HepG2 (cell line): ENCODE measurements at regions not wholly inside any gene's neighbourhood (a gene's known extent, or its start where the extent isn't known, plus 50 kb on each side); places are given as distances from the start of the nearest gene placed in this dataset.
A peak's percentile ranks its signal among the peaks of the same experiment; 100 is the strongest.

Source experiments
- ELF3 ChIP-seq: IDR thresholded peaks from 2 replicates; pipeline ENCODE4 v1.6.1; 2016; ENCODE audit warnings: missing genetic modification reagents, missing compliant biosample characterization
- ETS1 ChIP-seq: sonication (generic); formaldehyde crosslinking; IDR thresholded peaks from 2 replicates; pipeline ENCODE4 v1.4.0; 2020; ENCODE audit warnings: missing genetic modification reagents
- FLYWCH1 ChIP-seq: sonication (generic); formaldehyde crosslinking; IDR thresholded peaks from 2 replicates; pipeline ENCODE4 v1.8.1; 2023; ENCODE audit warnings: mild to moderate bottlenecking, missing genetic modification reagents
- GPBP1L1 ChIP-seq: sonication (generic); formaldehyde crosslinking; IDR thresholded peaks from 2 replicates; pipeline ENCODE4 v1.5.0; 2020; ENCODE audit warnings: mild to moderate bottlenecking, missing genetic modification reagents
- HMGA1 ChIP-seq: sonication (generic); formaldehyde crosslinking; conservative IDR thresholded peaks from 2 replicates; pipeline ENCODE4 v1.4.0; 2020; ENCODE audit warnings: missing genetic modification reagents
- KLF13 ChIP-seq: sonication (generic); formaldehyde crosslinking; IDR thresholded peaks from 2 replicates; pipeline ENCODE4 v1.4.0; 2020; ENCODE audit warnings: mild to moderate bottlenecking, missing genetic modification reagents
- MTF2 ChIP-seq: sonication (generic); formaldehyde crosslinking; IDR thresholded peaks from 2 replicates; pipeline ENCODE4 v1.5.0; 2020; ENCODE audit warnings: missing genetic modification reagents, borderline replicate concordance
- PLRG1 ChIP-seq: fragments of 450-650 bp; conservative IDR thresholded peaks from 2 replicates; pipeline ENCODE4 v1.6.1; 2016
- SAP130 ChIP-seq: IDR thresholded peaks from 2 replicates; pipeline ENCODE4 v1.6.1; 2016; ENCODE audit warnings: low read depth
- SKIL ChIP-seq: sonication (generic); formaldehyde crosslinking; IDR thresholded peaks from 2 replicates; pipeline ENCODE4 v1.8.0; 2022; ENCODE audit warnings: missing genetic modification reagents, mild to moderate bottlenecking, moderate library complexity, borderline replicate concordance
- TBX3 ChIP-seq: fragments of 450-650 bp; IDR thresholded peaks from 2 replicates; pipeline ENCODE4 v1.6.1; 2017; ENCODE audit warnings: antibody characterized with exemption, mild to moderate bottlenecking, inconsistent platforms, borderline replicate concordance
- WIZ ChIP-seq: sonication (generic); formaldehyde crosslinking; IDR thresholded peaks from 2 replicates; pipeline ENCODE4 v1.5.1; 2020; ENCODE audit warnings: mild to moderate bottlenecking, missing genetic modification reagents
- ZNF205 ChIP-seq: IDR thresholded peaks from 2 replicates; pipeline ENCODE4 v1.6.1; 2018; ENCODE audit warnings: missing biosample characterization, missing genetic modification reagents
- ZNF230 ChIP-seq: sonication (generic); formaldehyde crosslinking; IDR thresholded peaks from 2 replicates; pipeline ENCODE4 v1.4.0; 2020; ENCODE audit warnings: mild to moderate bottlenecking, missing genetic modification reagents
- ZNF331 ChIP-seq: sonication (generic); formaldehyde crosslinking; IDR thresholded peaks from 2 replicates; pipeline ENCODE4 v1.4.0; 2020; ENCODE audit warnings: missing genetic modification reagents
- ZNF343 ChIP-seq: sonication (generic); formaldehyde crosslinking; IDR thresholded peaks from 2 replicates; pipeline ENCODE4 v1.4.0; 2020; ENCODE audit warnings: mild to moderate bottlenecking, missing genetic modification reagents
- ZNF496 ChIP-seq: sonication (generic); formaldehyde crosslinking; IDR thresholded peaks from 2 replicates; pipeline ENCODE4 v1.8.1; 2023; ENCODE audit warnings: mild to moderate bottlenecking, moderate library complexity, missing genetic modification reagents; ENCODE audit not compliant: insufficient replicate concordance
- ZNF574 ChIP-seq: sonication (generic); formaldehyde crosslinking; IDR thresholded peaks from 2 replicates; pipeline ENCODE4 v1.4.0; 2020; ENCODE audit warnings: missing genetic modification reagents
- ZNF607 ChIP-seq: sonication (generic); formaldehyde crosslinking; IDR thresholded peaks from 2 replicates; pipeline ENCODE4 v1.5.1; 2020; ENCODE audit warnings: missing genetic modification reagents, mild to moderate bottlenecking, borderline replicate concordance
- ZSCAN31 ChIP-seq: sonication (generic); formaldehyde crosslinking; IDR thresholded peaks from 2 replicates; pipeline ENCODE4 v1.5.0; 2020; ENCODE audit warnings: low read depth, mild to moderate bottlenecking, missing genetic modification reagents

GRCh38 chr20:50390685-50391443 lies 119.3 kb upstream of the PTPN1 start (continued):
- TF ChIP-seq HMGA1 (CRISPR knock-in tag) (no peak), ETS1 (CRISPR knock-in tag) (no peak), SKIL (CRISPR knock-in tag) (no peak), GPBP1L1 (no peak), ZNF496 (CRISPR knock-in tag) (no peak), ZNF331 (CRISPR knock-in tag) (no peak), ZSCAN31 (CRISPR knock-in tag) (no peak), ZNF343 (CRISPR knock-in tag) (no peak), ZNF230 (CRISPR knock-in tag) (no peak), KLF13 (CRISPR knock-in tag) (0 out of 2 replicates have a peak, but pooled peaks have one; percentile 17), ZNF607 (no peak), SAP130 (no peak), ZNF205 (CRISPR knock-in tag) (no peak; the same call in 1 of the 2 replicates), ZNF574 (no peak), MTF2 (CRISPR knock-in tag) (no peak), PLRG1 (no peak), FLYWCH1 (CRISPR knock-in tag) (no peak), ELF3 (CRISPR knock-in tag) (no peak), TBX3 (no peak; the same call in 1 of the 2 replicates), WIZ (no peak)
